Gastrocnemius medialis (tissue), 4 donors: ENCODE measurements at regions not wholly inside any gene's neighbourhood (a gene's known extent, or its start where the extent isn't known, plus 50 kb on each side); places are given as distances from the start of the nearest gene placed in this dataset.

ENCODE experiments used
- ATAC-seq, 2 donors: fragments of 150-250 bp; one replicate each; pipeline ENCODE4 v1.9.1; 2016
- DNase-seq, 2 donors: peaks; one replicate each; pipeline ENCODE4 v3.0.0-alpha.2; 2019
- H3K27ac ChIP-seq, 4 donors: fragments of 200-600 bp; sonication (generic); 1 replicate in 1 of 4; 2 replicates in 3 of 4; pipeline ENCODE4 v1.5.1; 2016 to 2018; ENCODE audit warnings: mild to moderate bottlenecking in 2 of 4, moderate library complexity in 1 of 4
- H3K27me3 ChIP-seq, 3 donors: fragments of 200-600 bp; sonication (generic) in 2 of 3; 1 replicate in 1 of 3; 2 replicates in 2 of 3; pipeline versions ENCODE4 v1.5.1 to v1.6.0; 2016 to 2019; ENCODE audit warnings: mild to moderate bottlenecking in 1 of 3, moderate library complexity in 1 of 3
- H3K36me3 ChIP-seq, 2 donors: fragments of 200-600 bp; sonication (generic) in 1 of 2; one replicate each; pipeline ENCODE4 v1.5.1; 2017 to 2018
- H3K4me1 ChIP-seq, 2 donors: fragments of 200-600 bp; sonication (generic) in 1 of 2; one replicate each; pipeline ENCODE4 v1.5.1; 2016 to 2017; ENCODE audit warnings: mild to moderate bottlenecking in 2 of 2
- H3K4me3 ChIP-seq, 4 donors: fragments of 200-600 bp; sonication (generic) in 3 of 4; 1 replicate in 1 of 4; 2 replicates in 3 of 4; pipeline ENCODE4 v1.5.1; 2016 to 2019; ENCODE audit warnings: mild to moderate bottlenecking in 2 of 4
- H3K9me3 ChIP-seq, 3 donors: fragments of 200-600 bp; sonication (generic) in 2 of 3; 1 replicate in 1 of 3; 2 replicates in 2 of 3; pipeline ENCODE4 v1.5.1; 2016 to 2019
- CTCF ChIP-seq, 5 experiments: fragments of 450-650 bp in 3 of 5; fragments of 200-600 bp in 2 of 5; sonication (generic) in 2 of 5; IDR thresholded peaks in 4 of 5; conservative IDR thresholded peaks in 1 of 5; 1 replicate in 4 of 5; 2 replicates in 1 of 5; pipeline ENCODE4 v1.5.1; 2016 to 2019; ENCODE audit warnings: antibody characterized with exemption in 5 of 5, mild to moderate bottlenecking in 3 of 5, moderate library complexity in 3 of 5
- POLR2A ChIP-seq, 2 donors: fragments of 450-650 bp; IDR thresholded peaks; one replicate each; pipeline ENCODE4 v1.6.1; 2017; ENCODE audit warnings: antibody characterized with exemption in 2 of 2, mild to moderate bottlenecking in 2 of 2, moderate library complexity in 2 of 2
- in situ Hi-C, 4 donors: fragments of 200-750 bp; cut with MboI; loops; one replicate each; pipeline versions ENCODE4 v1.15.0 to v1.8.0; 2017; ENCODE audit warnings: low sequenced_read_pairs in 4 of 4
- intact Hi-C: fragments of 100-400 bp; cut with DNase I; formaldehyde crosslinking; loops from one replicate; pipeline ENCODE4 v1.15.1; 2023; ENCODE audit warnings: low total_unique reads

GRCh38 chr5:13454050-13454449 is 490.4 kb downstream of the DNAH5 start:
- H3K27me3 ChIP-seq, result no peaks in the 10 kb centered on the region
- H3K9me3 ChIP-seq, result no peaks in the 10 kb centered on the region
- no peak overlapping the region for H3K4me3 ChIP-seq
- TF ChIP-seq POLR2A (IDR thresholded peaks at IDR 0.05) (no peak), CTCF (IDR thresholded peaks at IDR 0.05 in 4 of 5, conservative IDR thresholded peaks at IDR 0.05 in 1 of 5) (no peak)
- intact Hi-C loops, result no loop called here
- no peaks in the 10 kb centered on the region for H3K4me1 ChIP-seq
- no peak overlapping the region for H3K27ac ChIP-seq
- in situ Hi-C loops, result no loop called here
- ATAC-seq (no peak), DNase-seq (no peak)
- H3K36me3 ChIP-seq, result no peaks in the 10 kb centered on the region

GRCh38 chr5:13448843-13449242 is 495.6 kb downstream of the DNAH5 start:
- intact Hi-C loops (no loop called here), in situ Hi-C loops (no loop called here)
- no peaks in the 10 kb centered on the region for H3K36me3 ChIP-seq
- no peaks in the 10 kb centered on the region for H3K27me3 ChIP-seq
- no peak for ATAC-seq
- no peak overlapping the region for H3K4me3 ChIP-seq
- TF ChIP-seq POLR2A (IDR thresholded peaks at IDR 0.05) (no peak), CTCF (IDR thresholded peaks at IDR 0.05 in 4 of 5, conservative IDR thresholded peaks at IDR 0.05 in 1 of 5) (no peak)
- no peak for DNase-seq
- no peak overlapping the region for H3K27ac ChIP-seq
- H3K9me3 ChIP-seq, result no peaks in the 10 kb centered on the region
- H3K4me1 ChIP-seq, result no peaks in the 10 kb centered on the region

GRCh38 chr5:13439430-13439829 is 505.1 kb downstream of the DNAH5 start:
- H3K27ac ChIP-seq, result no peak overlapping the region
- H3K27me3 ChIP-seq, result no peaks in the 10 kb centered on the region
- H3K9me3 ChIP-seq, result no peaks in the 10 kb centered on the region
- H3K36me3 ChIP-seq, result no peaks in the 10 kb centered on the region
- intact Hi-C loops, result no loop called here
- no peak for DNase-seq
- H3K4me3 ChIP-seq, result no peak overlapping the region
- TF ChIP-seq CTCF (IDR thresholded peaks at IDR 0.05 in 4 of 5, conservative IDR thresholded peaks at IDR 0.05 in 1 of 5) (no peak), POLR2A (IDR thresholded peaks at IDR 0.05) (no peak)
- ATAC-seq, result no peak
- in situ Hi-C loops, result no loop called here
- no peaks in the 10 kb centered on the region for H3K4me1 ChIP-seq

- H3K4me3 ChIP-seq, result no peak overlapping the region
- no peak for DNase-seq
- H3K9me3 ChIP-seq, result no peaks in the 10 kb centered on the region
- no peak overlapping the region for H3K27ac ChIP-seq
- TF ChIP-seq POLR2A (IDR thresholded peaks at IDR 0.05), result no peak
- no peak for TF ChIP-seq CTCF (IDR thresholded peaks at IDR 0.05 in 4 of 5, conservative IDR thresholded peaks at IDR 0.05 in 1 of 5)
- H3K4me1 ChIP-seq, result no peaks in the 10 kb centered on the region
- H3K27me3 ChIP-seq, result no peaks in the 10 kb centered on the region
- ATAC-seq, result no peak
- intact Hi-C loops (no loop called here), in situ Hi-C loops (no loop called here)
- no peaks in the 10 kb centered on the region for H3K36me3 ChIP-seq
Observed at GRCh38 chr5:13427827-13428557, 516.5 kb downstream of the DNAH5 start.
